Endothelial cell of umbilical vein (primary cell): ENCODE measurements at regions not wholly inside any gene's neighbourhood (a gene's known extent, or its start where the extent isn't known, plus 50 kb on each side); places are given as distances from the start of the nearest gene placed in this dataset.

Experiments
- BruUV-seq: library from RNA; stranded (reverse); fragments of 400-500 nt; replicated peaks from 2 replicates; lab custom pipeline; 2021; lab: Mats Ljungman, UMichigan
- CTCF ChIA-PET: fragments of 300-600, 350-600 bp; sonication (Branson Sonifier 250); formaldehyde crosslinking; loops from one replicate; lab custom pipeline; 2021; ENCODE audit warnings: antibody characterized with exemption, inconsistent platforms; lab: Charles Lee
- POLR2A ChIA-PET: fragments of 300-600, 350-600 bp; sonication (Branson Sonifier 250); formaldehyde crosslinking; loops from one replicate; lab custom pipeline; 2021; ENCODE audit warnings: antibody characterized with exemption, inconsistent platforms; lab: Charles Lee
- DNase-seq: peaks from one replicate; pipeline ENCODE4 v3.0.0-alpha.2; 2011; ENCODE audit warnings: low read depth, low spot score
- FAIRE-seq: peaks from 2 replicates; lab custom pipeline; 2011; peaks lifted over from hg19 to GRCh38; lab: Jason Lieb, UNC
- H2AFZ ChIP-seq: 2 replicates; pipeline ENCODE4 v1.6.0; 2012; ENCODE audit warnings: low read depth, low read length, control low read depth, inconsistent platforms
- H3K27ac ChIP-seq: 2 replicates; pipeline ENCODE4 v1.5.1; 2011; ENCODE audit warnings: low read depth, mild to moderate bottlenecking, control low read depth, low read length, moderate library complexity; ENCODE audit not compliant: insufficient read depth
- H3K27me3 ChIP-seq, 2 experiments: 2 replicates each; pipeline versions ENCODE4 v1.6.0 to v1.6.1; 2011; ENCODE audit warnings: low read length in 2 of 2, mixed read lengths in 1 of 2; ENCODE audit not compliant: control insufficient read depth in 2 of 2, insufficient read depth in 2 of 2
- H3K36me3 ChIP-seq, 2 experiments: 2 replicates in 1 of 2; 3 replicates in 1 of 2; pipeline ENCODE4 v1.5.1; 2011; ENCODE audit warnings: low read length in 2 of 2, mild to moderate bottlenecking in 1 of 2, moderate library complexity in 1 of 2; ENCODE audit not compliant: control insufficient read depth in 2 of 2, insufficient read depth in 2 of 2; ENCODE audit errors: extremely low read depth in 1 of 2
- H3K4me1 ChIP-seq: 3 replicates; pipeline ENCODE4 v1.5.1; 2011; ENCODE audit warnings: mild to moderate bottlenecking, low read length; ENCODE audit not compliant: control insufficient read depth, insufficient read depth; ENCODE audit errors: extremely low read depth
- H3K4me2 ChIP-seq: 2 replicates; pipeline ENCODE4 v1.6.1; 2011; ENCODE audit warnings: low read length, control low read depth, mixed read lengths; ENCODE audit not compliant: insufficient read depth
- H3K4me3 ChIP-seq, 3 experiments: fragments of 200-600 bp in 1 of 3; sonication (generic), shearing (Covaris generic) in 1 of 3; replicated peaks in 1 of 3; 2 replicates each; pipeline ENCODE4 v1.5.1; 2011 to 2016; ENCODE audit warnings: control low read depth in 3 of 3, low read length in 3 of 3, mild to moderate bottlenecking in 2 of 3, inconsistent platforms in 1 of 3, low read depth in 1 of 3, moderate library complexity in 1 of 3; ENCODE audit not compliant: insufficient read depth in 1 of 3
- H3K79me2 ChIP-seq: 2 replicates; pipeline ENCODE4 v1.6.0; 2012; ENCODE audit warnings: low read length, inconsistent platforms; ENCODE audit not compliant: control insufficient read depth, insufficient read depth
- H3K9ac ChIP-seq: replicated peaks from 2 replicates; pipeline ENCODE3; 2011; ENCODE audit warnings: low read length, control low read depth; ENCODE audit not compliant: insufficient read depth; ENCODE audit errors: extremely low read depth
- H3K9me1 ChIP-seq: replicated peaks from 3 replicates; pipeline ENCODE4 v1.6.0; 2011; ENCODE audit warnings: mild to moderate bottlenecking, low read length; ENCODE audit not compliant: control insufficient read depth, insufficient read depth; ENCODE audit errors: extremely low read depth
- H3K9me3 ChIP-seq: replicated peaks from 2 replicates; pipeline ENCODE4 v1.5.1; 2012; ENCODE audit warnings: low read length, inconsistent platforms; ENCODE audit not compliant: control insufficient read depth, insufficient read depth
- H4K20me1 ChIP-seq: replicated peaks from 2 replicates; pipeline ENCODE3; 2011; ENCODE audit warnings: mild to moderate bottlenecking, low read length; ENCODE audit not compliant: control insufficient read depth, insufficient read depth; ENCODE audit errors: extremely low read depth
- CTCF ChIP-seq, 2 donors: IDR thresholded peaks; 1 replicate in 1 of 2; 2 replicates in 1 of 2; pipeline ENCODE4 v1.5.1; 2011; ENCODE audit warnings: low read length in 2 of 2, mild to moderate bottlenecking in 2 of 2, moderate library complexity in 2 of 2, control low read depth in 1 of 2, inconsistent platforms in 1 of 2, low read depth in 1 of 2; ENCODE audit not compliant: insufficient read depth in 1 of 2; ENCODE audit errors: extremely low read depth in 1 of 2
- EZH2 ChIP-seq: IDR thresholded peaks from 2 replicates; pipeline ENCODE4 v1.6.1; 2012; ENCODE audit warnings: borderline replicate concordance, low read depth, mild to moderate bottlenecking, moderate library complexity, low read length, inconsistent platforms; ENCODE audit not compliant: severe bottlenecking
- FOS ChIP-seq: IDR thresholded peaks from 2 replicates; pipeline ENCODE4 v1.6.1; 2011; ENCODE audit warnings: mild to moderate bottlenecking, low read length, moderate library complexity, borderline replicate concordance; ENCODE audit not compliant: insufficient read depth
- GATA2 ChIP-seq: IDR thresholded peaks from 2 replicates; pipeline ENCODE4 v1.7.0; 2011; ENCODE audit warnings: low read depth, mild to moderate bottlenecking, moderate library complexity, mixed read lengths, low read length; ENCODE audit not compliant: insufficient read length, insufficient read depth
- JUN ChIP-seq: IDR thresholded peaks from 2 replicates; pipeline ENCODE4 v1.6.1; 2011; ENCODE audit warnings: borderline replicate concordance, low read depth; ENCODE audit not compliant: insufficient read length, insufficient read depth
- MAX ChIP-seq: IDR thresholded peaks from 2 replicates; pipeline ENCODE4 v1.6.1; 2011; ENCODE audit not compliant: insufficient read depth, insufficient read length
- MYC ChIP-seq: IDR thresholded peaks from one replicate; pipeline ENCODE4 v1.6.1; 2011; ENCODE audit warnings: mild to moderate bottlenecking, low read depth, low read length
- POLR2A ChIP-seq: IDR thresholded peaks from 2 replicates; pipeline ENCODE4 v1.6.1; 2012; ENCODE audit warnings: low read depth, mild to moderate bottlenecking, control low read depth, low read length
- POLR2AphosphoS5 ChIP-seq: IDR thresholded peaks from 2 replicates; pipeline ENCODE4 v1.6.1; 2012; ENCODE audit warnings: low read depth, mild to moderate bottlenecking, control low read depth, low read length, moderate library complexity; ENCODE audit not compliant: insufficient read depth
- dilution Hi-C: fragments of 300-500 bp; cut with MboI; formaldehyde crosslinking; loops from one replicate; pipeline ENCODE4 v1.15.0; 2019; ENCODE audit warnings: low sequenced_read_pairs; ENCODE audit not compliant: extremely low pct_ligation_motif_present
- intact Hi-C: fragments of 100-400 bp; cut with micrococcal nuclease; formaldehyde crosslinking; loops from one replicate; pipeline ENCODE4 v1.10.0; 2022

- dilution Hi-C loops (no loop called here), intact Hi-C loops (no loop called here)
- Histone ChIP-seq H3K27ac (no peak overlapping the region), H3K4me2 (no peak overlapping the region), H3K36me3 (no peaks in the 10 kb centered on the region), H3K9me3 (peaks cover 6% of the 10 kb centered on the region), H3K4me1 (no peaks in the 10 kb centered on the region), H3K9ac (no peak overlapping the region), H3K79me2 (no peaks in the 10 kb centered on the region), H3K27me3 (no peaks in the 10 kb centered on the region), H4K20me1 (no peaks in the 10 kb centered on the region), H3K9me1 (no peaks in the 10 kb centered on the region), H2AFZ (no peak overlapping the region), H3K4me3 (no peak overlapping the region)
- POLR2A ChIA-PET = no interaction called here
- TF ChIP-seq MYC (no peak), POLR2A (no peak), JUN (no peak), FOS (no peak), GATA2 (no peak), CTCF (IDR thresholded peaks at IDR 0.05; ENCODE audit: extremely low read depth in 1 of 2, insufficient read depth in 1 of 2, low read depth in 1 of 2, low read length in 2 of 2) (no peak), EZH2 (no peak), POLR2AphosphoS5 (no peak), MAX (no peak)
- FAIRE-seq = no peak
- no TSS peak for BruUV-seq
- CTCF ChIA-PET = no interaction called here
- no peak for DNase-seq
These were observed 396.7 kb upstream of the PDZRN3 start for GRCh38 chr3:74021449-74021848.
